GM21723 (cell line): ENCODE measurements at regions not wholly inside any gene's neighbourhood (a gene's known extent, or its start where the extent isn't known, plus 50 kb on each side); places are given as distances from the start of the nearest gene placed in this dataset.
"Not testable (repeated sequence)": the region's sequence is repeated elsewhere in the genome, so short reads cannot be mapped to it uniquely, and the experiment has no call there.

Experiments used
- ATAC-seq: cut with Tn5 transposase; IDR thresholded peaks from one replicate; pipeline ENCODE4 v1.9.1; 2021; ENCODE audit warnings: mild to moderate bottlenecking, moderate library complexity; ENCODE audit not compliant: unreplicated experiment

GRCh38 chr7:153510674-153511073, 541.5 kb upstream of the DPP6 start:
- no peak for ATAC-seq

- no peak for ATAC-seq
Observed at GRCh38 chr7:153514032-153514431, 538.2 kb upstream of the DPP6 start.

- no peak for ATAC-seq
Observed at GRCh38 chr7:153515359-153515758, 536.8 kb upstream of the DPP6 start.

- ATAC-seq = no peak
Observed at GRCh38 chr7:153518201-153518984, 533.8 kb upstream of the DPP6 start.

GRCh38 chr7:153521370-153521769, 530.8 kb upstream of the DPP6 start:
- no peak for ATAC-seq

GRCh38 chr7:153522261-153522660, 529.9 kb upstream of the DPP6 start:
- ATAC-seq = no peak

GRCh38 chr7:153523320-153524015, 528.7 kb upstream of the DPP6 start:
- ATAC-seq = no peak

GRCh38 chr7:153524070-153524601, 528.1 kb upstream of the DPP6 start:
- ATAC-seq = no peak

- ATAC-seq = no peak
Observed at GRCh38 chr7:153529100-153529499, 523.1 kb upstream of the DPP6 start.

- no peak for ATAC-seq
Observed at GRCh38 chr7:153529651-153530165, 522.5 kb upstream of the DPP6 start.

- ATAC-seq = no peak
Observed at GRCh38 chr7:153530441-153530840, 521.8 kb upstream of the DPP6 start.

GRCh38 chr7:153532326-153532725, 519.9 kb upstream of the DPP6 start:
- ATAC-seq = no peak

- no peak for ATAC-seq
Observed at GRCh38 chr7:153537271-153537670, 514.9 kb upstream of the DPP6 start.

- no peak for ATAC-seq
Observed at GRCh38 chr7:153541903-153542302, 510.3 kb upstream of the DPP6 start.

- no peak for ATAC-seq
Observed at GRCh38 chr7:153543232-153543631, 509.0 kb upstream of the DPP6 start.

GRCh38 chr7:153550173-153550572, 502.0 kb upstream of the DPP6 start:
- ATAC-seq = no peak

GRCh38 chr7:153564391-153564790, 487.8 kb upstream of the DPP6 start:
- no peak for ATAC-seq

- ATAC-seq = no peak
Observed at GRCh38 chr7:153566324-153566723, 485.9 kb upstream of the DPP6 start.

GRCh38 chr7:153567426-153567825, 484.8 kb upstream of the DPP6 start:
- no peak for ATAC-seq

GRCh38 chr7:153569520-153569919, 482.7 kb upstream of the DPP6 start:
- ATAC-seq = not testable (repeated sequence)

GRCh38 chr7:153576096-153576495, 476.1 kb upstream of the DPP6 start:
- ATAC-seq = no peak

GRCh38 chr7:153581419-153581818, 470.8 kb upstream of the DPP6 start:
- no peak for ATAC-seq
